ENCODE measurements at regions not wholly inside any gene's neighbourhood (a gene's known extent, or its start where the extent isn't known, plus 50 kb on each side); places are given as distances from the start of the nearest gene placed in this dataset.

DNA sequence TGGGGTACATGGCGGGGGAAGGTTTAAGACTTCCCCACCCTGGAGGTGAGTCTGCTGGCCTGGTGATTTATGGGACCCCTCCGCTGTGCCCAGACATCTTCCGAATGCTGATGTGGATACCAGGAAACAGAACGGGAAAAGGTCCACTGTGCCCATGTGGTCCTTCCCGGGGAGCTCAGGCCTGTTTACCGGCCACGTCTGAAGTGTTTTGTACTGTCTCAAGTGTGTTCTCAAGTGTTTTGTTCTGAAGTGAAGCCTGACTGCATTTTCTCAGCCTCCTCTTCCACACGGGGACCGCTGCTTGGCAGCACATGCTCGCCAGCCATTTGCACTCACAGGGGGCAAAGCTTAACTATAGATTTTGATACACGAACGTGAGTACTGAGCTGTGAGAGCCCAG is 127.2 kb downstream of the TEX36 start:
- H3K27me3 ChIP-seq (ENCODE audit: control insufficient read depth in 1 of 2, insufficient read depth in 2 of 2, low read length in 2 of 2) = peaks cover 3 to 7% of the 10 kb centered on the region in 2 donors
- no peaks in the 10 kb centered on the region for H3K36me3 ChIP-seq (ENCODE audit: control insufficient read depth in 1 of 2, insufficient read depth in 2 of 2, low read length in 2 of 2)

DNA sequence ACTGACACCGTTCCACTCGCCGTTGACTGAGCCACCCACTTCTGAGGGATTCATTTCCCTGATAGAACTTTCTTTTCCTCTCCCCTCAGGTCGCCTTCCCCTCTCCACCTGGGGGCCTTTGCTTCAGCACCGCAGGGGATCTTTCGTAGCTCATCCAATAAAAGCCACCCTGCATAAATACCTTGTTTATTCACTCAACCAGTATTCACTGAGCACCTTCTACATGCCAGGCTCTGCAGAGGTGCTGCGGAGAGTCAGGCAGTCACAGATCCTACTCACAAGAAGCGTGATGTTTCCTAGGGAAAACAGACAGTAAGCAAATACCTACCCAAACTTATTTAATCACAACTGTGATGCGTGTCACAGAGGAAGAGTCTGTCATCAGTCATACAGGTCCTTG is 127.7 kb downstream of the TEX36 start:
- Histone ChIP-seq H3K36me3 (ENCODE audit: control insufficient read depth in 1 of 2, insufficient read depth in 2 of 2, low read length in 2 of 2) (no peaks in the 10 kb centered on the region), H3K9me3 (ENCODE audit: control insufficient read depth in 1 of 2, low read length in 2 of 2) (peaks cover 0 to 2% of the 10 kb centered on the region in 2 donors), H3K9ac (ENCODE audit: low read depth in 1 of 2, low read length in 2 of 2) (no peak overlapping the region), H3K4me3 (ENCODE audit: low read depth in 1 of 2, low read length in 2 of 2) (no peak overlapping the region), H3K27me3 (ENCODE audit: control insufficient read depth in 1 of 2, insufficient read depth in 2 of 2, low read length in 2 of 2) (peaks cover 3 to 10% of the 10 kb centered on the region in 2 donors), H3K4me1 (ENCODE audit: control insufficient read depth in 1 of 2, insufficient read depth in 2 of 2, low read length in 2 of 2) (no peaks in the 10 kb centered on the region), H3K27ac (ENCODE audit: low read depth, low read length) (no peak overlapping the region)

More for the DNA sequence above, 127.2 kb downstream of the TEX36 start:
- H3K4me1 ChIP-seq (ENCODE audit: control insufficient read depth in 1 of 2, insufficient read depth in 2 of 2, low read length in 2 of 2) = no peaks in the 10 kb centered on the region
- H3K27ac ChIP-seq (ENCODE audit: low read depth, low read length) = no peak overlapping the region
- H3K9me3 ChIP-seq (ENCODE audit: control insufficient read depth in 1 of 2, low read length in 2 of 2) = peaks cover 0 to 2% of the 10 kb centered on the region in 2 donors
- H3K9ac ChIP-seq (ENCODE audit: low read depth in 1 of 2, low read length in 2 of 2) = no peak overlapping the region
- no peak overlapping the region for H3K4me3 ChIP-seq (ENCODE audit: low read depth in 1 of 2, low read length in 2 of 2)

DNA sequence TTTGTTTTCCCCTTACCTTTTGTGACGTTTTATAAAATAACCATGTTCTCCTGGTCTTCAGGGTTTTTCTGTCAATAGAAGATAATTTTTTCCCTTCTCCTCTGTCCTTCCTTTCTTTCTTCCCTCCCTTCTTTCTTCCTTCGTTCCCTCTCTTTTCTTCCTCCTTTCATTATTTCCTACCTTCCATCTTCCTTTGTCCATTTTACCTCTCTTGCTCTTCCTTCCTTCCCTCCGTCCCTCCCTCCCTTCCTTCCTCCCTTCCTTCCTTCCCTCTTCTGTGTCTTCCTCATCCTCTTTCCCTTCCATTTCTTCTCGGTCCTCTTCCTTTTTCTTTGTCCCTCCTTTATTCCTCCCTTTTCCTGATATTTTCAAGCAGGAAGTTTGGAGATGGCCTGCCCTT is 128.2 kb downstream of the TEX36 start:
- Histone ChIP-seq H3K4me1 (ENCODE audit: control insufficient read depth in 1 of 2, insufficient read depth in 2 of 2, low read length in 2 of 2) (no peaks in the 10 kb centered on the region), H3K9me3 (ENCODE audit: control insufficient read depth in 1 of 2, low read length in 2 of 2) (peaks cover 0 to 2% of the 10 kb centered on the region in 2 donors), H3K27ac (ENCODE audit: low read depth, low read length) (no peak overlapping the region), H3K36me3 (ENCODE audit: control insufficient read depth in 1 of 2, insufficient read depth in 2 of 2, low read length in 2 of 2) (no peaks in the 10 kb centered on the region), H3K4me3 (ENCODE audit: low read depth in 1 of 2, low read length in 2 of 2) (no peak overlapping the region), H3K27me3 (ENCODE audit: control insufficient read depth in 1 of 2, insufficient read depth in 2 of 2, low read length in 2 of 2) (peaks cover 3 to 11% of the 10 kb centered on the region in 2 donors), H3K9ac (ENCODE audit: low read depth in 1 of 2, low read length in 2 of 2) (no peak overlapping the region)

DNA sequence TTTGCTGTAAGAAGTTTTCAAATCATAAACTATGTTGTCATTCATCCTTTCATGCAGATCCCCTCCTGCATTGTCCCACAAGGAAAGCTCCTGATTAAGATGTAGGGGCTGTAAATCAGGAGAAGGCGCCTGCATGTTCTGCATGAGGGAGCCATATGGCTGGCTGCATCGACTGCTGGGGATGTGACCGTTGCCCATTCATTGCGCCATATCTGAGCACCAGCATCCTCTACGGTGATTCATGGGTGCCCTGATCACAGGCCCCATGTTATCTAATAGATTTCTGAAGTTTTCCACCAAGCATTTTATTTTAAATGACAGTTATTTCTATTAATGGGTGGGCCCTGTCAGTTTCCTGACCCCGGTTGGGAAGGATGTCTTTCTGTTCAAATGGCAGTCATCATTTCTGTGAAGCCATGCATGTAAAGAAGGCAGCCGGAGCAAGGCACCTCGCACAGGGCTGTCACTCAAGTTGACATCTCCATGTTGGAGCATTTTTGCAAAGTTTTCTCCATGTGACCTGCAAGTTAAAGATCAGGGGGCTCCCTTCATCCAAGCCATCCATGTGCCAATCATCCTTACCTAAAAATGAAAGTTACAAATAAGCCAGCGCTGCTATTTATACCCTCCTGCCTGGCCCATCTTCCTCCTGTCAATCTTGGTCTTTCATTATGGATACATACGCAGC is 128.8 kb downstream of the TEX36 start:
- Histone ChIP-seq H3K27me3 (ENCODE audit: control insufficient read depth in 1 of 2, insufficient read depth in 2 of 2, low read length in 2 of 2) (peaks cover 3 to 16% of the 10 kb centered on the region in 2 donors), H3K4me1 (ENCODE audit: control insufficient read depth in 1 of 2, insufficient read depth in 2 of 2, low read length in 2 of 2) (no peaks in the 10 kb centered on the region), H3K4me3 (ENCODE audit: low read depth in 1 of 2, low read length in 2 of 2) (no peak overlapping the region), H3K9me3 (ENCODE audit: control insufficient read depth in 1 of 2, low read length in 2 of 2) (peaks cover 0 to 2% of the 10 kb centered on the region in 2 donors), H3K36me3 (ENCODE audit: control insufficient read depth in 1 of 2, insufficient read depth in 2 of 2, low read length in 2 of 2) (no peaks in the 10 kb centered on the region), H3K27ac (ENCODE audit: low read depth, low read length) (no peak overlapping the region), H3K9ac (ENCODE audit: low read depth in 1 of 2, low read length in 2 of 2) (no peak overlapping the region)

DNA sequence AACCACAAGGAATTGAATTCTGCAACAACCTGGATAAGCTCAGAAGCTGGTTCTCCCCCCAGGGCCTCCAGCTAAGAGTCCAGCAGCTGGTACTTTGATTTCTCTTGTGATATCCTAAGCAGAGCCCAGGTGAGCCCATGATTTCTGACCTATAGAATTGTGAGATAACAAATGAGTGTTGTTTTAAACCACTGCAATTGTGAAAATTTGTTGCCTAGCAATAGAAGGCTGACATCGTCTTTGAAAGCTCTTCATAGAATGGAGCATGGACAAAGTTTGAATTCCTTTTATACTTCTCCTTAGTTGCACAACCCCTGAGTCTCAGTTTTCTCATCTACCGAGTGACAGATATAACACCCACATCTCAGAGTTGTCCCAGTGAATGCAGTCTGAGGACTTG is 129.9 kb downstream of the TEX36 start:
- H3K27me3 ChIP-seq (ENCODE audit: control insufficient read depth in 1 of 2, insufficient read depth in 2 of 2, low read length in 2 of 2) = peaks cover 3 to 16% of the 10 kb centered on the region in 2 donors
- no peak overlapping the region for H3K9ac ChIP-seq (ENCODE audit: low read depth in 1 of 2, low read length in 2 of 2)
- H3K4me3 ChIP-seq (ENCODE audit: low read depth in 1 of 2, low read length in 2 of 2) = no peak overlapping the region
- H3K9me3 ChIP-seq (ENCODE audit: control insufficient read depth in 1 of 2, low read length in 2 of 2) = peaks cover 0 to 2% of the 10 kb centered on the region in 2 donors
- H3K4me1 ChIP-seq (ENCODE audit: control insufficient read depth in 1 of 2, insufficient read depth in 2 of 2, low read length in 2 of 2) = no peaks in the 10 kb centered on the region
- H3K27ac ChIP-seq (ENCODE audit: low read depth, low read length) = no peak overlapping the region
- no peaks in the 10 kb centered on the region for H3K36me3 ChIP-seq (ENCODE audit: control insufficient read depth in 1 of 2, insufficient read depth in 2 of 2, low read length in 2 of 2)

DNA sequence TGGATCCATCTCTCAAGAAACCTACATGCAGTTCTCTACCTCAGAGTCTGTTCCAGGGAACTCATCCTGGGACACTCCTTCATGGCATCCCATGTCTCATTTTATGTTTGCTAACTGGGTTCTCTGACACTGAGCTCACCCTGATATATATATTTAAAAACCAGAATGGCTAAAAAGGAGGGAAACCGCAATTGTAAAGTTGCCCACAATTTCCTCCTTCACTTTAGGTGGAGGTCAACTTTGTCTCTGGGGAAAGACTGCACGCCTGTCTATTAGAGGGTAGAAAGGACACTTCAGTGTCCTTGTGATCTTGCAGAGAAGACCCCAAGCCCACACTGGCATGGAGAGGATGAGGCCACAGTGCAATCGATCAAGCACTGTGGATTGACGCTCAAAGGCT is 131.7 kb downstream of the TEX36 start:
- H3K9ac ChIP-seq (ENCODE audit: low read depth in 1 of 2, low read length in 2 of 2) = no peak overlapping the region
- no peaks in the 10 kb centered on the region for H3K36me3 ChIP-seq (ENCODE audit: control insufficient read depth in 1 of 2, insufficient read depth in 2 of 2, low read length in 2 of 2)
- H3K9me3 ChIP-seq (ENCODE audit: control insufficient read depth in 1 of 2, low read length in 2 of 2) = peaks cover 0 to 2% of the 10 kb centered on the region in 2 donors
- H3K27me3 ChIP-seq (ENCODE audit: control insufficient read depth in 1 of 2, insufficient read depth in 2 of 2, low read length in 2 of 2) = peaks cover 0 to 16% of the 10 kb centered on the region in 2 donors
- no peak overlapping the region for H3K27ac ChIP-seq (ENCODE audit: low read depth, low read length)
- H3K4me3 ChIP-seq (ENCODE audit: low read depth in 1 of 2, low read length in 2 of 2) = no peak overlapping the region
- no peaks in the 10 kb centered on the region for H3K4me1 ChIP-seq (ENCODE audit: control insufficient read depth in 1 of 2, insufficient read depth in 2 of 2, low read length in 2 of 2)

DNA sequence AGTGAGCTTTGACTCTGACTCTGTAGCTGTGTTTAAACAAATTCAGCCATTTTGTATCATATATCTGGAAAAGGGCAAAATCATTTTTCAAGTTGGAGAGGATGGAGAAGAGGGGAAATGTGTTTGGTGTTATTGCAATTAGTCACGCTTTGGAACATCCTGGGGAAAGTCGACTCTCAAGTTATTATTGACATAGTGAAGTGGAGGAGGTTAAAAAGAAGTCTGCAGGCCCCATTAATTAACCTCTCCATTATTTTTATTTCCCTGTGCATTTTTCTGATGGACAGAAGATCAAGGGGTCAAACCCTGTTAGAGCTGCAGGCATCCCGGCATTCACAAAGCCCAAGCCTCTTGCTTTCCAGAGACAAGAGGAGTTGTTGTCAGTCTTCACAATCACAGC is 132.6 kb downstream of the TEX36 start:
- H3K9ac ChIP-seq (ENCODE audit: low read depth in 1 of 2, low read length in 2 of 2) = no peak overlapping the region
- H3K4me3 ChIP-seq (ENCODE audit: low read depth in 1 of 2, low read length in 2 of 2) = no peak overlapping the region
- H3K4me1 ChIP-seq (ENCODE audit: control insufficient read depth in 1 of 2, insufficient read depth in 2 of 2, low read length in 2 of 2) = no peaks in the 10 kb centered on the region
- no peaks in the 10 kb centered on the region for H3K36me3 ChIP-seq (ENCODE audit: control insufficient read depth in 1 of 2, insufficient read depth in 2 of 2, low read length in 2 of 2)
- peaks cover 0 to 14% of the 10 kb centered on the region in 2 donors for H3K27me3 ChIP-seq (ENCODE audit: control insufficient read depth in 1 of 2, insufficient read depth in 2 of 2, low read length in 2 of 2)
- H3K9me3 ChIP-seq (ENCODE audit: control insufficient read depth in 1 of 2, low read length in 2 of 2) = peaks cover 0 to 2% of the 10 kb centered on the region in 2 donors
- no peak overlapping the region for H3K27ac ChIP-seq (ENCODE audit: low read depth, low read length)

DNA sequence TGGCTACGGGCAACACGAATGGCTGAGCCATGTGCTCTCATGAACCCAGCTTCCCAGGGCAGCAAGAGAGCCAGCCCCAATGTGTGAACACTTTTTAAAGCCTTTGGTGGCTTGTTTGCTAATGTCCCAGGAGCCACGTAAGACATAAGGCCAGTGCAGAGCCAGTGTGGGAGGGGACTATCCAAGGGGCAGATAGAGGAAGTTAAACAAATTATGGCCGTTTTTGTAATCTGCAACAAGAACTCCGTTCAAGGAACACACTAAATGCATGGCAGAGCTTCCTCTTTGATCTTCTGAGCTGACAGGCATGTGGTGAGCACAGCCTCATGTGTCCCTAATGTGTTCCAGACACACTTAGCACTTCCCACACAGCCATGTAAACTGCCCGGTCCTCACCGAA is 133.3 kb downstream of the TEX36 start:
- H3K27ac ChIP-seq (ENCODE audit: low read depth, low read length) = no peak overlapping the region
- H3K36me3 ChIP-seq (ENCODE audit: control insufficient read depth in 1 of 2, insufficient read depth in 2 of 2, low read length in 2 of 2) = no peaks in the 10 kb centered on the region
- H3K4me1 ChIP-seq (ENCODE audit: control insufficient read depth in 1 of 2, insufficient read depth in 2 of 2, low read length in 2 of 2) = no peaks in the 10 kb centered on the region
- no peak overlapping the region for H3K9ac ChIP-seq (ENCODE audit: low read depth in 1 of 2, low read length in 2 of 2)
- peaks cover 0 to 2% of the 10 kb centered on the region in 2 donors for H3K9me3 ChIP-seq (ENCODE audit: control insufficient read depth in 1 of 2, low read length in 2 of 2)
- peaks cover 0 to 14% of the 10 kb centered on the region in 2 donors for H3K27me3 ChIP-seq (ENCODE audit: control insufficient read depth in 1 of 2, insufficient read depth in 2 of 2, low read length in 2 of 2)
- no peak overlapping the region for H3K4me3 ChIP-seq (ENCODE audit: low read depth in 1 of 2, low read length in 2 of 2)

DNA sequence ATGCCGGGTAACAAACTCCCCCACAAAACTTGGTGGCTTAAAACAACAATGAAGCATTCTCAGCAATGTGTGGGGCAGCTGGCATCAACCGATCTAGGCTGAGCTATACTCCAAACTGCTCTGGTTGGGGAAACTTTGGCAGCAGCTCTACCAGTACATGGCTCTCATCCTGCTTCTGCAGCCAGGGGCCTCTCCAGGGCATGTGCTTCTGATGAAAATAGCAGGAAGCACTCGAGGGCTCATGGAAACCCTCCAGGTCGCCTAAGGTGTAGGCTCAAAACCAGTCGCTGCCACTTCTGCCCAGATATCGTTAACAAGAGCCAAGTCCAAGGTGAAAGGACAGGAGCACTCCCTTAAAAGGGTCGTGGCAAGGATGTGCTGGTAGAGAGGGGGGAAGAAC is 134.1 kb downstream of the TEX36 start:
- Histone ChIP-seq H3K9ac (ENCODE audit: low read depth in 1 of 2, low read length in 2 of 2) (no peak overlapping the region), H3K4me3 (ENCODE audit: low read depth in 1 of 2, low read length in 2 of 2) (no peak overlapping the region), H3K36me3 (ENCODE audit: control insufficient read depth in 1 of 2, insufficient read depth in 2 of 2, low read length in 2 of 2) (no peaks in the 10 kb centered on the region), H3K4me1 (ENCODE audit: control insufficient read depth in 1 of 2, insufficient read depth in 2 of 2, low read length in 2 of 2) (no peaks in the 10 kb centered on the region), H3K27me3 (ENCODE audit: control insufficient read depth in 1 of 2, insufficient read depth in 2 of 2, low read length in 2 of 2) (peaks cover 0 to 14% of the 10 kb centered on the region in 2 donors), H3K9me3 (ENCODE audit: control insufficient read depth in 1 of 2, low read length in 2 of 2) (peaks cover 0 to 2% of the 10 kb centered on the region in 2 donors), H3K27ac (ENCODE audit: low read depth, low read length) (no peak overlapping the region)

DNA sequence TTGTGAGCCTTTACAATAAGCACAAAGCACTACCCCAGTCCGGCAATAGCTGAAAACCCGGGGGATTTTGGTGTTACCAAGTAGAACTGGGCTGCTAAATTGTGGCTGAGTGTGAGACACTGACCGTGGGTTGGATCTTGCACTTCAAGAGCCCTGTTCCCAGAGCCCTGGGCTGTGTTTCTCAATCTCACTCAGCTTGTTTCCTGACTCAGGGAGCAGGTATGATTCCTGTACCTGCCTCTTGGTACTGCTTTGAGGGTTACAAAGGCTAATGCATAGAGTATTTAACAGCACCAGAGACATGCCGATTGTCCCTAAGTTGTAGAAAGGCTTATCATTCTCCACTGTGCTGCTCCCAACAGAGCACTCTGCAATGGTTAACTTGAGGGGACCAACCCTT is 134.6 kb downstream of the TEX36 start:
- Histone ChIP-seq H3K36me3 (ENCODE audit: control insufficient read depth in 1 of 2, insufficient read depth in 2 of 2, low read length in 2 of 2) (no peaks in the 10 kb centered on the region), H3K9me3 (ENCODE audit: control insufficient read depth in 1 of 2, low read length in 2 of 2) (peaks cover 0 to 2% of the 10 kb centered on the region in 2 donors), H3K4me3 (ENCODE audit: low read depth in 1 of 2, low read length in 2 of 2) (no peak overlapping the region), H3K4me1 (ENCODE audit: control insufficient read depth in 1 of 2, insufficient read depth in 2 of 2, low read length in 2 of 2) (no peaks in the 10 kb centered on the region), H3K9ac (ENCODE audit: low read depth in 1 of 2, low read length in 2 of 2) (no peak overlapping the region), H3K27me3 (ENCODE audit: control insufficient read depth in 1 of 2, insufficient read depth in 2 of 2, low read length in 2 of 2) (peaks cover 0 to 14% of the 10 kb centered on the region in 2 donors), H3K27ac (ENCODE audit: low read depth, low read length) (no peak overlapping the region)
